ENCODE measurements at regions not wholly inside any gene's neighbourhood (a gene's known extent, or its start where the extent isn't known, plus 50 kb on each side); places are given as distances from the start of the nearest gene placed in this dataset.
"Not testable (repeated sequence)": the region's sequence is repeated elsewhere in the genome, so short reads cannot be mapped to it uniquely, and the experiment has no call there.

DNA sequence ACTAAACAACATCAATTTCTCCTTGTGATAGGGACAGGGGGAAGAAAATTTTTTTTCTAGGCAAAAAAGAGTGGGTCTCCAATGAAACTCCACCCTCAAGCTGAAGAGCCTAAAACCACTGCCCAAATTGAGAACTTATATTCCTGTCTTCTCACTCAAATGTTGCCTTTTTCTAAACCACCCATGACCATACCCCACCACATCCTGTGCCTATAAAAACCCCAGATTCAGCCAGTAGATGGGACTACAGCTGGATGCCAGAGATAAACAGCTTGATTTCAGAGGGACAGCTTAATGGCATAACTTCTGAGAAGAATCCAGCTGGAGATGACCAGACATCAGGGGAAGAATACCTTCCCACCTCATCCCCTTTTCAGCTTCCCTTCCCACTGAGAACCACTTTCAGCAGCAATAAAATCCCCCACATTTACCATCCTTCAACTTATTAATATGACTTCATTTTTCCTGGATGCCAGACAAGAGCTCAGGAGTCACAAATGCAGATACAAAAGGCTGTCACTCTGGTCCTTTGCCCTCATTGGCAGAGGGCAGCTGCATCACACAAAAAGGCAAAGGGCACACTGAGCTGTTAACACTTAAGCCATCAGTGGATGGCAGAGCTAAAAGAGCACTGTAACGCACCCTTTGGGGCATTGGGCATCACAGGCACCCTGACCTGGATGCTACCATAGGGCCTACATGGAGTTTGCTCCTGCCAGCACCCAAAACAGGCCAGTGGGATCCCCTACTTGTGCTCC is 972.5 kb upstream of the CTNND2 start:
- no peak for DNase-seq (ENCODE audit: low spot score)

GRCh38 chr5:12870872-12871539 is 966.8 kb upstream of the CTNND2 start:
- no peak for DNase-seq (ENCODE audit: low spot score)

- no peak for DNase-seq (ENCODE audit: low spot score)
Measured at GRCh38 chr5:12865529-12865928, 961.3 kb upstream of the CTNND2 start.

GRCh38 chr5:12861886-12862654 is 957.8 kb upstream of the CTNND2 start:
- peak; percentile 19 for DNase-seq (ENCODE audit: low spot score)

DNA sequence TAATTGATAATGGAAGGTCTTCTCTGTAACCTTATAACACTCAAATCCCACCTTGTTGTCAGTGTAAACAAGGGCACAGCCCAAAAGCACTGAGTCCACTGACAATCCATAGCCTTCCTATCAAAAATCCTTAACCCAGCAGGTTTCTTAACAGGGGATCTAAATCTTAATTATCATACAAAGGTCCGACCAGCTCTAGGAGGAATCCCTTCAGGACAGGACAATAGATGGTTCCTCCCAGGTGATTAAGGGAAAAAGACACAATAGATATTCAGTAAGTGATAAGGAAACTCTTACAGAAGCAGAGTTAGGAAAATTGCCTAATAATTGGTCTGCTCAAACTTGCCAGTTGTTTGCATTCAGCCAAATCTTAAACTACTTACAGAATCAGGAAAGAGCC is 951.9 kb upstream of the CTNND2 start:
- DNase-seq (ENCODE audit: low spot score): not testable (repeated sequence)

GRCh38 chr5:12854386-12854785 is 950.1 kb upstream of the CTNND2 start:
- DNase-seq (ENCODE audit: low spot score): no peak

DNA sequence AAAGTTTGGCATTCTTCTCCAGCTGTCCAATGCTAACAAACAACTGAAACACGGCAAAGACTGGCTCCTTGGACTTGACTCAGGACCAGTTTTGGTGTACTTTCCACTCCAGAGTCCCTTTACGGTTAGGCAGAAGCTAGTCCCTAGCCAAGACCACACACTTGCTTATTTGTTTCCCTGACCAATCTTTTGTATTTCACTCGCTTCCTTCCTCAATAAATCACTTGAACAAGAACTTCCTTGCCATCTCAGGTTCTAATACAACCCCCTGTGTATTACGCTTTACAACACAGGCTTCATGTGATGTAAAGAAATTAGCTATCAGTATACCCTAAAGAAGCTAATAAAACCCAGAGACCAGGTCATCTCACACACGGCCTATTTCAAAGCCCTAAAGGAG is 947.5 kb upstream of the CTNND2 start:
- no peak for DNase-seq (ENCODE audit: low spot score)

- DNase-seq (ENCODE audit: low spot score): no peak
Measured at GRCh38 chr5:12848709-12849108, 944.5 kb upstream of the CTNND2 start.

- no peak for DNase-seq (ENCODE audit: low spot score)
Measured at GRCh38 chr5:12845549-12846159, 941.4 kb upstream of the CTNND2 start.

DNA sequence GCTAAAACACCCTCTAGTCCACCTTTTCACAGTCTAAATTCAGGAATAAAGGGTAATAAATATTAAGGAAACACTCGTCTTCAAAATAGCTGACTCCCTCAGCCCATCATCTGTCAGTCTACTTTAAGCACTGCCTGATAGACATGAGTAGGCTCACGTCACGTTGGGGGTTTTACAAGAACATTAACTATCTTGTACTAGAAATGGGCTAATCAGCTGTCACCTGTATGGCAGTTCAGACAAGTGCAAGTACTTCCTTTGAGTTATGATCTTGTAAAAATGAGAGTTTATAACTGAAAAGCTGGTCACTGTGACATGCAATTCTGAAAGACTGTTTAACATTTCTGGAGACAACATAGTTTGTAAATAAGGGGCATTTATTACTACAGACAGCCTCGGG is 936.7 kb upstream of the CTNND2 start:
- DNase-seq (ENCODE audit: low spot score): no peak

GRCh38 chr5:12837592-12837991 is 933.3 kb upstream of the CTNND2 start:
- DNase-seq (ENCODE audit: low spot score): no peak

DNA sequence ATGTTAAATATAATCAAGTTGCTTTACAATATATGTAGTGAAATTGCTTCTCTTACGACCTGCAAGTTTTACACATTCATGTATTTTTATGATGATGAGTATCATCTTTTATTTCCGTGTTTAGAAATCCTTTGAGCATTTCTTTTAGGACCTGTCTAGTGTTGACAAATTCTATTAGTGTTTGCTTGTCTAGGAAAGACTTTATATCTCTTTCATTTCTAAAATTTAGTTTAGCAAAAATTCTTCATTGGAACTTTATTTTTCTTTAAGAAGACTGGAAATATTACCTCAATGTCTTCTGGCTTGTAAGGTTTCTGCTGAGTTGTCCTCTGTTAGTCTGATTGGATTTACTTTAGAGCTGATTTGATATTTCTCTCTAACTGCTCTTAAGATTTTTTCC is 920.9 kb upstream of the CTNND2 start:
- no peak for DNase-seq (ENCODE audit: low spot score)

- DNase-seq (ENCODE audit: low spot score): no peak
Measured at GRCh38 chr5:12805165-12805698, 901.0 kb upstream of the CTNND2 start.

DNA sequence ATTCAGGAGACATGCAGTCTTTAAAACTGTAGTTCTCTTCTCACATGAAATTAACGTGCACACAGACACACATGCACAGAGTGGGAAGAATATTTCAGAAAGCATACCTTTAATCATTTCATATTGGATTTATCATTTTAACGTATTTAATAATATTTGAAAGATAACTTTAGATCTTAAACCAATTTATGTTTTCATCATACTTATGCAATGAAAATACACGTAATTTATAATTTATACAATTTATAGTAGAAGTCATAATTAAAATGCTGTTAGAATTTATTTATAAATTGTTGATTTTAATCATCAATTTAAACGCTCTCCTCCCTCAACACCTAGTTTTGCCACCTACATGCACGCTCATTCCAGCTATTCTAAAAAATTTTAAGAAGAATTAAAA is 894.9 kb upstream of the CTNND2 start:
- no peak for DNase-seq (ENCODE audit: low spot score)

- no peak for DNase-seq (ENCODE audit: low spot score)
Measured at GRCh38 chr5:12795333-12795663, 891.1 kb upstream of the CTNND2 start.

- DNase-seq (ENCODE audit: low spot score): no peak
Measured at GRCh38 chr5:12794476-12795332, 890.5 kb upstream of the CTNND2 start.

DNA sequence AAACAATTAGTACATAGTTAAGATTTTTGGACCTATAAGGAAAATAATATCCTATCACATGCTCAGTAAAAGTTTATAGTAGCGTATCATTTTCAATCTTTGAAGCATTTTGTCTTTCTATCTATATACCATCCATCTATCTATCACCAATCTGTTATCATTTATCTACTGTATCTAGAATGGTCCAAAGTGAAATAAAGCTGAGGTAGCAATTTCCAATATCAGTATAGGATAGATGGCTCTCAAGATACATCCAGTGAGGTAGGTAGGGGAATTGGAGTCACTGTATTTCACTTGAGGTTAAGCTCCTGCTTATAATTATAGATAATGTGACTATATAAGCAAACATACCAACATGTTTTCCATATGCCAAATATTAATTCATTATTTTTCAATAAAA is 889.1 kb upstream of the CTNND2 start:
- no peak for DNase-seq (ENCODE audit: low spot score)

DNA sequence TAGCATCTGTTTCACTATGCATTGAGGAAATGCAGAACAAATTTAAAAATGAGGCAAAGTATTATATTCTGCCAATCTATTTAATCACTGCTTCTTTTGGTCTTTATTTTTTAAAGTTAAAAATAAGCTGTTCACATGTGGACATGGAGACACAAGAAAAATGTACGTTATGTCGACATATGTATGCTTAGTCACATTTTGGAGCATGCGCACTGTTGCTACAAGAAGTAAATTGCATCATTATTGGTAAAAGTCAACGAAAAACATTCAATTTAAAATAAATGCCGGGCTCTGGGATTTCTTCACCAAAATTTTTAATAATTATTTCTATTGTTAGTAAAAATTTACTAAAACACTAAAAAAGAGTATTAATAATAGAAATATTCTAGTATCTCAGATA is 876.3 kb upstream of the CTNND2 start:
- no peak for DNase-seq (ENCODE audit: low spot score)

DNA sequence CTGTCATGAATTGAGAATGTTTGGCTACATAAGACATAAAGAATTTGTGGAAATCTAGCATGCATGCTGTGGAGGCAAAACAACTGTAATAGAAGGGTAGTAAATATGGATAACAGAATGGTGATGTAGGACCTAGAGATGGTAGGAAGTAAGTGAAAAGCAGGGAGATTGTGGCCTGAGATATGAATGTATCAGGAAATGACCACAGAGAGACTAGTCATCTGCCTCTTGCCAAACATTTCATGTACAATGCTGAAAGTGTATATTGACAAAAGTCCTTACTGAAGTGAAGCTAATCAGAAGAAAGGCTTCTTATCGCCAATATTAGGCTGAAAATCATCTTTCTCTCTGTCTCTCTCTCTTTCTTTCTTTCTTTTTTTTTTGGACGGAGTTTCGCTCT is 873.1 kb upstream of the CTNND2 start:
- DNase-seq (ENCODE audit: low spot score): no peak

DNA sequence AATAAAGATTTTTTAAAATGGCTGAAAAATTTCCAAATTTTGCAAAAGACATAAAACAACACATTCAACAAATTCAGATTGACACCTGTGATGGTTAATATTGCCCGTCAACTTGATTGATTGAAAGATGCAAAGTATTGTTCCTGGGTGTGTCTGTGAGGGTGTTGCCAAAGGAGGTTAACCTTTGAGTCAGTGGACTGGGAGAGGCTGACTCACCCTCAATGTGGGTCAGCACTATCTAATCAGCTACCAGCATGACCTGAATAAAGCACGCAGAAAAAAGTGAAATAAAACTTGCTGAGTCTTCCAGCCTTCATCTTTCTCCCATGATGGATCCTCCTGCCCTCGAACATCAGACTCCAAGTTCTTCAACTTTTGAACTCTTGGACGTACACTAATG is 868.0 kb upstream of the CTNND2 start:
- DNase-seq (ENCODE audit: low spot score): no peak

- DNase-seq (ENCODE audit: low spot score): no peak
Measured at GRCh38 chr5:12759377-12759776, 855.1 kb upstream of the CTNND2 start.

DNA sequence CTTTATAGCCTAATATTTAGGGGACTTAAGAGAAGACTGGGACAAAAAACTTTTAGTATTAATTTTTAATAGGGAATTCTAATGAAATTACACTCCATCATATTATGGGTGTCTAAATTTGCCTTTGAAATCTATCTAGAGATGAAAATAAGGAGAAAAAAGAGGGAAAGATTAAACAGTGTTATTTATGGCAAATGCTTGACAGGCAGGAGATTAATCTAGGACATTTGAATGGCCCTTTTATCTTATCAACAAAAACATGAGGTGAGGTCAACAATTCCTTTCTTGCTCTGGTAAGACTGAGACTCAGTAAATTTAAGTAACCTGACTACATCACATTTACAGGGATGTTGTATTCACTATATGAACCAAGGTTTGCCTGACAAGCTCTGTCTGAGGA is 852.8 kb upstream of the CTNND2 start:
- DNase-seq (ENCODE audit: low spot score): no peak
